ENCODE measurements at regions not wholly inside any gene's neighbourhood (a gene's known extent, or its start where the extent isn't known, plus 50 kb on each side); places are given as distances from the start of the nearest gene placed in this dataset.
"Not testable (repeated sequence)": the region's sequence is repeated elsewhere in the genome, so short reads cannot be mapped to it uniquely, and the experiment has no call there.

GRCh38 chr1:206380791-206381610 is 89.3 kb upstream of the IKBKE start:
- H3K4me2 ChIP-seq (ENCODE audit: insufficient read depth in 1 of 2, low read depth in 2 of 2, low read length in 2 of 2); H3K4me1 ChIP-seq (replicated peaks in 1 of 4; ENCODE audit: control insufficient read depth in 3 of 4, insufficient read depth in 4 of 4, low read length in 3 of 4); H3K14ac ChIP-seq (ENCODE audit: insufficient read length); H2AK5ac ChIP-seq (ENCODE audit: low read depth, low read length); H3K27ac ChIP-seq (ENCODE audit: low read depth, low read length); H3K79me1 ChIP-seq (ENCODE audit: low read depth, low read length); H2BK12ac ChIP-seq (ENCODE audit: low read depth, low read length); H3K4ac ChIP-seq (replicated peaks; ENCODE audit: insufficient read length, low read depth, low read length); H3K56ac ChIP-seq (replicated peaks; ENCODE audit: insufficient read length, low read depth, low read length); H4K8ac ChIP-seq (ENCODE audit: extremely low read depth, insufficient read depth, low read length); H3K27me3 ChIP-seq (replicated peaks in 1 of 4; ENCODE audit: control insufficient read depth in 3 of 4, extremely low read depth in 1 of 4, insufficient read depth in 3 of 4, low read length in 3 of 4); H3K23me2 ChIP-seq (ENCODE audit: low read depth, low read length); H3K23ac ChIP-seq (ENCODE audit: insufficient read length); H3K4me3 ChIP-seq (ENCODE audit: extremely low read depth in 1 of 4, insufficient read depth in 2 of 4, low read depth in 3 of 4, low read length in 4 of 4); FAIRE-seq; H2BK15ac ChIP-seq (ENCODE audit: low read length); H2BK5ac ChIP-seq (ENCODE audit: low read depth, low read length); H4K91ac ChIP-seq (replicated peaks; ENCODE audit: insufficient read length, low read length); POLR2A ChIA-PET (ENCODE audit: partially characterized antibody); CTCF ChIA-PET (ENCODE audit: partially characterized antibody); H3K36me3 ChIP-seq (ENCODE audit: control insufficient read depth in 2 of 4, insufficient read depth in 4 of 4, low read length in 3 of 4); H4K20me1 ChIP-seq (replicated peaks in 1 of 2; ENCODE audit: control insufficient read depth in 1 of 2, insufficient read depth in 2 of 2, low read length in 2 of 2); H4K5ac ChIP-seq (ENCODE audit: insufficient read length, low read depth, low read length); H2BK20ac ChIP-seq (ENCODE audit: low read length); H3K79me2 ChIP-seq (ENCODE audit: control insufficient read depth in 1 of 2, insufficient read depth in 2 of 2, low read length in 2 of 2); H2BK120ac ChIP-seq (replicated peaks; ENCODE audit: low read depth, low read length); H3K18ac ChIP-seq (ENCODE audit: extremely low read depth, low read length); H3K9me3 ChIP-seq (ENCODE audit: insufficient read depth in 2 of 2, low read depth in 1 of 2, low read length in 1 of 2); H2AFZ ChIP-seq (ENCODE audit: low read length); H3K9ac ChIP-seq (replicated peaks in 1 of 4; ENCODE audit: extremely low read depth in 1 of 4, low read depth in 3 of 4, low read length in 3 of 4): not testable (repeated sequence)
- DNase-seq (ENCODE audit: low read depth in 1 of 2, low spot score in 2 of 2): peak in 1 of 2 experiments; percentile 43
- WGBS, 2 experiments (ENCODE audit: extremely low coverage in 1 of 2, insufficient coverage in 1 of 2, insufficient read length in 1 of 2, insufficient replicate concordance in 2 of 2, low coverage in 1 of 2, low lambda C conversion rate in 2 of 2, missing lambda C conversion rate in 1 of 2): 88% methylated on average over 1 of the region's 7 CpGs; no CpG with 5 or more reads in 1 of the 2 experiments

Data from H1 (cell line).